NCI-H1105 treated with DMSO at 0.1 percent for 48 hours (cell line): ENCODE measurements at regions not wholly inside any gene's neighbourhood (a gene's known extent, or its start where the extent isn't known, plus 50 kb on each side); places are given as distances from the start of the nearest gene placed in this dataset.
"Not testable (repeated sequence)": the region's sequence is repeated elsewhere in the genome, so short reads cannot be mapped to it uniquely, and the experiment has no call there.

Experiments used
- DNase-seq: peaks from one replicate; lab custom pipeline; 2025; lab: John Stamatoyannopoulos, UW

DNA sequence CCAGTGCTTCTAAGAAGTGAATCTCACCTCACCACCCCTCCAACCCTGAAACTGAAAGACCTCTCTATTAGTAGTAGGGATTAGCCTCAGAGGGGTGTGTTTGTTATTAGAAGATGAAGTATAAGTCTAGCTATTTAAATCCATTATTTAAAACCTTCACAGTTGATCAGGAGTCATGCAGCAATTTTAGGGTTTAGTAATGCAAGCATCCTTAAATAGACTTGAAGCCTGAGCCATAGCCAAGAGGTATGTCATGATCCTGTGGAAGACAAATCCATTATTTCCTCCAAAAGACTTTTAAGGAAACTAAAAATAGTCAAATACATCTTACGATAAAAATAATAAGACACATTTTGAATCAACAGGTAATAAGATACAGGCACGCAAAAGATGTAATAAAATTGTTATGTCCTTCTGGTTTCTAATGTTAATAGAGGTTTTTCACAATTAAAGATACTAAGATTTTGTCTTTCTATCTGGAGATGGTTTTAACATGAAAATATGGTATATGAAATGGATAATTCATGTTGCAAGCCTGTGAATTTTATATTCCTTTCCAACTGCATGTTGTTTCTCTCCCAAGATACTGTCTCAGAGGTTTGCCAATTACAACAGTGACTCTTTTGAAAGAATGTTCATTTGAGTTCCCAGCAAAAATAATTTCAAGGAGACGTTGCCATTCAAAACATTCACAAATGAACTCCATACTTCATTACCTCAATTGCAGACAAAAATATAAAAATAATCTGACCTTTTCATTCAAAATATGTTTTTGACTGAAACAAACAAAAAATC, 68.0 kb downstream of the LUZP4 start:
- no peak for DNase-seq

DNA sequence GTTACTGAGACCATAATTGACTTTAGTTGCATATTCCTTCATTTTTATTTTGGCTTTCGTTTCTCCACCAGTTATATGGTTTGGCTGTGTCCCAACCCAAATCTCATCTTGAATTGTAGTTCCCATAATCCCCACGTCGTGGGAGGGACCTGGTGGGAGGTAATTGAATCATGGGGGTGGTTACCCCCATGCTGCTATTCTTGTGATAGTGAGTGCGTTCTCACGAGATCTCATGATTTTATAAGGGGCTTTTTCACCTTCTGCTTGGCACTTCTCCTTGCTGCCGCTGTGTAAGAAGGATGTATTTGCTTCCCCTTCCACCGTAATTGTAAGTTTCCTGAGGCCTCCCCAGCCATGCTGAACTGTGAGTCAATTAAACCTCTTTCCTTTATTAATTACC, 70.0 kb downstream of the LUZP4 start:
- not testable (repeated sequence) for DNase-seq

DNA sequence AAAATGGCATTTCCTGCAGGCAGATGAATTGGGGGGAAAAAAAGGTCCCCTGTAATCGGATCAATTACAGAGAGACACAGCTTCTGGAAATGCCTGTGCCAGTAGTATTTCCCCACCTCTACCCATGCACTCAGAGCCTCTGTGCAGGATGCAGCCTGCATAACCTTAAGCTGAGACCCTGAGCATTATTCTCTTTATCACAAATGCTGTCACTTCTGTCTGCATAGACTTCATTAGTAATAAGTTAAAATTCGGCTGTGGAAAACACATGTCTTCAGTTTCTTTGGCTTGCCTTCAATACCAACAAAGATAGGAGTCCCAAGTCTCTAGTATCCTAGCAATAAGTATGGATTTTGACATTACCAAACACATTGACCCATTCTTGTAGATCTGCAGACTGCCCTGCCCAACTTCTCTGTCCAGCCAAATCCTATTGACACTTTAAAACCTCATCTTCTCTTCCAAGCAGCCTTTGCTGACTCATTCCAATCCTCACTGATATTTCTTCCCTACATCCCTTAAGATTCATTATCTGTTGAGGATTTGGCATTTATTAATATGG, 70.8 kb downstream of the LUZP4 start:
- no peak for DNase-seq

DNA sequence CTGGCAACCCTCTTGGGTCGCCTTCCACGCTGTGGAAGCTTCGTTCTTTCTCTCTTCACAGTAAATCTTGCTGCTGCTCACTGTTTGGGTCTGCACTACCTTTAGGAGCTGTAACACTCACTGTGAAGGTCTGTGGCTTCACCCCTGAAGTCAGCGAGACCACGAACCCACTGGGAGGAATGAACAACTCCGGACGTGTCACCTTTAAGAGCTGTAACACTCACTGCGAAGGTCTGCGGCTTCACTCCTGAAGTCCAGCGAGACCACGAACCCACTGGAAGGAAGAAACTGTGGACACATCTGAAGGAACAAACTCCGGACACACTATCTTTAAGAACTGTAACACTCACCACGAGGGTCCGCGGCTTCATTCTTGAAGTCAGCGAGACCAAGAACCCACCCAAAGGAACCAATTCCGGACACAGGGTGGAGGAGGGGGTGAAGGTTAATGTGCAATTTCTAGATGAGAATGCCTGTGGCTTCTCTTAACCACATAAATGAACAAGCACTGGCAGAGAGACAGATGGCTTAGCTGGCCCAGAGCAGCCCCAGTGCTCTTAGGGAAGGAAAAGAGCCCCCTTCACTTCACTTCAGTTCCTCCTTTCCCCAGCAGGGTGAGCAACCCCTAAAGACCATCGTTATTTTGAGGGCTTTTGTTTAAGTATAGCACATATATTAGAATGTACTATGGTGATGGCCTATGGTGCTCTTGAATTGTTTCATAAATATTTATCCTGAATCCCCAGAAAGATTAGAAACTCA, 73.0 kb downstream of the LUZP4 start:
- no peak for DNase-seq

DNA sequence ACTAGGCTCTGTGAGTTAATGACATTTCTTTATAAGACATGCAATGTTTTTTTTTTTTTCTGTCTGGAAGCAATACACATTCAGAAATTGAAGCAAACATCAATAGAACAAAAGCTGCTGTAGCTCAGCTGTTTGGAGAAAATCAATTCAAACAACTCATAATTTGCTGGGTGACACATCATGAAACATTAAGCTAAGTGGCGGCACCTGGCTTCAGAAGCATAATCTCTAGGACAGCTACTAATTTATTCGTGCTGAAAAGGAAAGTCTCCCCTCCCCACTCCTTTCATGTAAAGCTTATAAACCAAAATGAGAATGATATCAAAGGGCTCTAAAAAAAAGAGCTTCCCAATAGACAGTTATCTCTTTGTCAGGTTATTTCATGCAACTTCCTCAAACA, 73.9 kb downstream of the LUZP4 start:
- DNase-seq = peak; percentile 77

DNA sequence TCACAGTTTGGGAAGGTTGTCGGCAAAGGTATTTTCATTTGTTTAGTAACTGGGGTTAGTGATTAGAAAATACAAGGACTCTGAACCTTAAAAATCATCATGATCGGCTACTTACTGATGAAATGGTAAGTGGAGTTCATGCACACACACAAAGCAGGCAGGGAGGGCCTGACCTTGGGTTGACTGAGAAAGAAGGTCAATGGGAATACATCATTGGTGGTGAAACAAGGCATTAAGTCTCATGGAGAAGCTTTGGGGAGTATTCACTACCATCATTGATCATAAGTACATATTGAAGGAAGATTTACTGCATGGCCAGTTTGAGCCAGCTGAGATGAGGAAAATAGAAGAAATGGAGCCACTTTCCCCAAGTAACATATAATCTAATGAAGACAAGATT, 74.4 kb downstream of the LUZP4 start:
- DNase-seq = no peak

DNA sequence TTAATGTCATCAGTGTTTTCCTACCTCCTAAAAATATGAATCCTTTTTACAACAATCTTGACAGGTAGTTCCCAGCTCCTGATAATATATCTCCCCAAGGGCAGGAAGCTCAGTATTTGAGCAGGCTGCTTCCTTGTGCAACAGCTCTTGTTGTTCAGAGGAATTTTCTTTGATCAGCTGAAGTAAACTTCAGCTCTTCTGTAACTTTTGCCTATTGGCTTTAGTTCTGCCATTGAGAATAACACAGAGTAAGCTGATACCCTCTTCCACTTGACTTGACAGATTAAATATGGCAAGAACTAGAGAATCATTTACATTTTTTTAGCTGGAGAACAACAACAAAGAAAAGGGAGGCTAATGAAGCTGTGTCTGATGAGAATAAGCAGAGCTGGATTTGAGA, 75.2 kb downstream of the LUZP4 start:
- DNase-seq = peak; percentile 30

DNA sequence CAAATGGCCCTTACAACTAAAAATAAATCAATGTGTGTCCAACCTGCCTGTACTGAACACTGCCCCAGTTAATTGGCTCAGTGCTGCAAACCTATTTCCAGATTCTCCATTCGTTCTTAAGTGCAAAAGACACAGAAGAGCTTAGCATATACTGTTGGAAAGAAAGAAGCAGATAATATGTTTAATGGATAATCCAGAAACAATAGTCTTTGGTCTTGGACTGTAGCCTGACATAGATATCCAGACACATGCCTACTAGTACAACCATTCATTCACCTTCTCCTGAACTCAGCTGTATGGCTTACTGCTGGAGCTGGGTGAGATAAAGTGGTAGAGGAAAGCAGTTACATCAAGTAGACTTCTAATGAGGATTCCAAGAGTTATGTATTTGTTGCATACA, 77.0 kb downstream of the LUZP4 start:
- DNase-seq = no peak

DNA sequence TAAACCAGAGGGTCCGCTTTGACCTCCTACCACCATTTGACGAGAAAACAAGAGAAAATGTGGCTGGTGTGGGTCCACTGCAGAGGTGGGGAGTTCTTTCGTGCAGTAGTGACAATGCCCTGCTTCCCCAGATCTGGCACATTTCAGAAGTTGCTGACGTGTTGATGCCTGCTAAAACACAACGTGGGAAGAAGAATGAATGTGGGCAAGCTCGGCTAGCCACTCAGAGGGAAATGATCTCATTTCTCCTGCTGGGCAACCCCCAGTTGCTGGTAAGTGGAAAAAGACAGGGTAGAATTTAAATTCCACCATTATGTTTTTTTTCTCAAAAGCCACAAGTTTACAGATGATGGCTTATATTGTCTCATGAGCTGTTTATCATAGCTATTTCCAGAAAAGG, 77.9 kb downstream of the LUZP4 start:
- no peak for DNase-seq

DNA sequence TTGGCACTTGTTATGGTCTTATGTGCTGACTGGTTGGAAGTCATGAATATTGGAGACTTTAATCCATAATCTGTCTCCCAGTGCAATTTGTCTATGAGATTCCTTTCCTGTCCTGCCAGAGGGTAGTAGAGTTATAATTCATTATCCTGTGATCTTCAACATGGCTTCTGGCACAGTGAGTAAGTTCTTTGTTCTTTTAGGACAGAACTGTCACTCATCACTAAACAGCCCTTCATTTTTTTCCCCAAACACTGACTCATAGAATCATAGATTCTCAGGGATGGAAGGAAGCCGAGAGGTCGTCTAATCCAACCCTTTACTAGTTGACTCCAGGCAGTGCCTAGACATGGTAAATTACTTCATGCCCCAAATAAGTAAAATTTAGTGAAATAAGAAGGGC, 78.4 kb downstream of the LUZP4 start:
- no peak for DNase-seq

DNA sequence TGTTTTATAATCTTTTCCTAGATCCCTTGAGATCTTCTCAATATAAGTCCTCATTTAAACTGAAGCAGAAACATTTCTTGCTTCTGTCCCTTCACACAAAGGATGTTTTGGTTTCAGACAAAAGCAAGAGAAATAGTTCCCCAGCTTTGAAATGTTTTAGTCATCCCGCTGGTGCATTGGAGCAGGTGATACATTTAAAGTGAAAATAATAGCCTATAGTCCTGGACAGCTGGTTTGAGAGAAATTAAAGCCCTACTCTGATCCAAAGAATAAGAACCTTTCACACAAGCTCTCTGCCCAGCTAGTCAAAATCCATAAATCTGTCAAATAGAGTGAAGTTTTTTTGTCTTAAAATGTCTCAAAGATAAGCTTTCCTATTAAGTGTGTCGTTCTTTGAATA, 79.4 kb downstream of the LUZP4 start:
- DNase-seq = no peak

DNA sequence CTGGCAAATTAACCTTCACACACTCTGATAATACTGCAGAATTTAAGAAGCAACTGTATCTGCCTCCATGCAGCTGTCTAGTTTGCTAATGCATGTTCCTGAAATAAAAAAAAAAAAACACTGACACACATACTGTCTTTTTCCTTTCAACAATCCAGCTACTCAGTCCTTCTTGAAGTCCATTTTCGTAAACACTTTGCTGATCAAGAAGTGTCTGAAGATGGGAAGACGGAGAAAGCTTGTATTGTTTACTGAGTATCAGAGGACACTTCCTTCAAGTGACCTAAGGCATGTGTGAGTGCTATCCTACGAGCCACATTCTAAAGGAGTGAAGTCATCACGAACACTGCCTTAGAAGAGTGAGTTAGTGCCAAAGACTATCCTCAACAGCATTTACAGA, 82.6 kb downstream of the LUZP4 start:
- DNase-seq = no peak

DNA sequence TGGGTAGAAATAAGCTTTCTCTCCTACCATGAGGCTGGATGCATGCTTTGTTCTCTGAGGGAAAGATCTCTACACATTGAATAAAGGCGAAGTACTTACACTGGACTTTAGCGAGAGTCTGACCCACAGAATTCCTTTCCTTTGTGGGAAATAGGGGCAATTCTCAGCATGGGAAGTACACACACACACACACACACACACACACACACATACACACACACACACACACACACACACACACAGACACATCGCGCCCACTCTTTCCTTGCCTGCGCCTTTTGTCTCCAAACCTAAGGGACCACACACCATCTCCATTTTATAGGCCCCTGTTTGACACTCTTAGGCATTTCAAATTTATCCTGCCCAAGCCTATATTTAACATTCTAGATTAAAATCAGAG, 83.8 kb downstream of the LUZP4 start:
- no peak for DNase-seq

DNA sequence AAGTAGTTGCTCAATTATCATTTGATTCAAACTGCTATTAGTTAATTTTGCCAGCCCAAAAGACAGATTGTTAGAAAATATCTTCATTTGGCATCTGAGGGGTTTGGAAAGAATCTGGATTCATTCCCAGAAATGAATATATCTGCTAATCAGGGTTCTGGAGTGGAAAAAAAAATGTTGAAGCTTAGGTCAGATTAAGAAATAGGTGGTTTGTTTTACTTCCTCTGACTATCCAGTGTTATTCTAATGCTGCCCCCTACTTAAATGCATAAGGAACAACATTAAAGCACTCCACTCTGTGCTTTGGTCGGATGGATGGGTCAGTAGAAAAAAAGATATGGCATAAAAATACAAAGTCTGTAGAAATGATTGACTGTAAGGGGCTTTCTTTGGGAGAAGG, 89.0 kb downstream of the LUZP4 start:
- no peak for DNase-seq

DNA sequence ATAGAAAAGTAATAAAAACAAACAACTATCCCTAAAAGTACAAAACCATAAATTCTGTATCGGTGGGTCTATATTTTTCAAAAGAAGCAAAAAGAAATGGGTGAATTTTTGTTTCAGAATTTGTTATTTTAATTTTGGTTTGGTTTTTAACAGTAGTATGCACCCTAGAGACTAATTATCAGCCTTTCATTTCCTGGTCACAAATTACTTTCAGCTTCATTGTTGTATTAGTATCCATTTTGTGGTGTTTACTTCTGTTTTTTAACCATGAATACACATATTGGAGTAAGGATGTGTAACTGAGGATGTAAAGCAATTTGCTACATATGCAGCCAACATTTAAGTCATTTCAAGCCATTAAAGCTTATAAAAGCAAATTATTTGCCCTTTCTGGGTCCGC, 97.8 kb downstream of the LUZP4 start:
- DNase-seq = no peak

DNA sequence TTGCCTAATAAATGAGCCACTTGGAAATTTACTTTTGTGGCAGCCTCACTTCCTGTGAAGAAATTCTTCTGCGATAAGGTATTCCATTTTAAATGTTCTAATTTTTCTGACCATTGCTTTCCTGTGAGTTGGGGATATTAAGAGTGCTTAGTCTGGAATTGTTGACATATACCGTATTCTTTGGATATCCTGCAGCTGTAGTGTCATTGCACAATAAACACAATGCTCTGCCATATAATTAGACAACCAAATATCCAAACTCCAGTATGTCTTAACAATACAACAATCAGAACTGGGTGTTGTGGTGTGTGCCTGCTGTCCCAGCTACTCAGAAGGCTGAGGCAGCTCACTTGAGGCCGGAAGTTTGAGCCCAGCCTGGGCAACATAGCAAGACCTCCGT, 99.4 kb downstream of the LUZP4 start:
- no peak for DNase-seq

DNA sequence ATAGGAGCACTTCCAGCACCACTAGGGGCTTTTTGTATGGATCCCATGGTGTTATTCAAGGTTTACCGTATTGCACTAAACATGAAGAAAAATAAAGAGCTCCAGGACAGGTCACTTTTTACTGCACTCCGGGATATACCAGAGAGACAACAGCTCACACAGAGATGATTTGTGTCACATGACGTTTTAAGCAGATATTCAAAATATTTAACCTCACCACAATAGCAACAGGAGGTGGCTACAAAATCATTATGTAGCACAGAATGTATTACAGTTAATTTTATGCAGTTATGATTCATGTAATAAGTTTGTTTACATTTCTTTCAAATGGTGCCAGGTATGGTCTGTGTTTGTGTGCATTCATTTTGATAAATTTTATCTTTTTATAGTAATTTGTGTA, 100.6 kb downstream of the LUZP4 start:
- DNase-seq = no peak

DNA sequence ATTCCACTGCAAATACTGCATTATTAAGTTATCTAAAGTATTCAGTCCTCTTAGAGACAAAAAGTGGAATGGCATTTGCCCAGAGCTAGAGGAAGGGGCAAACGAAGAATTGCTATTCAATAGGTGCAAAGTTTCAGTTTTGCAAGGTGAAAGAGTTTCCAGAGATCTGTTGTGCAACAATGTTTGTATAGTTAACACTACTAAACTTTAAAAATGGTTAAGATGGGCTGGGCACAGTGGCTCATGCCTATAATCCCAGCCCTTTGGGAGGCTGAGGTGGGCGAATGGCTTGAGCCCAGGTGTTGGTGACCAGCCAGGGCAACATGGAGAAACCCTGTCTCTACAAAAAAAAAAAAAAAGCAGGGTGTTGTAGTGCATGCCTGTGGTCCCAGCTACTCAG, 102.5 kb downstream of the LUZP4 start:
- no peak for DNase-seq

DNA sequence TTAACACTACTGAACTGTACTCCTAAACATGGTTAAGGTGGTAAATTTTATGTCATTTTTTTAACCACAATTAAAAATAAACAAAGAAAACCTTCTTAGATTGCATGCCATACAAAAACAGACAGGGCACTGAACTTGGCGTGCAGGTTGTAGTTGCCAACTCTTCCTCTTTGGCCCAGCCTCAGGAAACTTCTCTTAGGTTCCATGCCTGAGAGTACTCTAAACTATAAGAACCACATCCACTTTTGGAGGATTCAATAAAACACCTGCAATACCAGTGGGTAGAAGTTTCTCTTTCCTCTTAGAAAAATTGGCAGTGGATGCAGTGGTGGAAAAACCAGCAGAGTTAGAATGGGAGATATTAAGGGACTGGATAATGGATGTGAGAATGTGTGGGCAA, 103.4 kb downstream of the LUZP4 start:
- no peak for DNase-seq

DNA sequence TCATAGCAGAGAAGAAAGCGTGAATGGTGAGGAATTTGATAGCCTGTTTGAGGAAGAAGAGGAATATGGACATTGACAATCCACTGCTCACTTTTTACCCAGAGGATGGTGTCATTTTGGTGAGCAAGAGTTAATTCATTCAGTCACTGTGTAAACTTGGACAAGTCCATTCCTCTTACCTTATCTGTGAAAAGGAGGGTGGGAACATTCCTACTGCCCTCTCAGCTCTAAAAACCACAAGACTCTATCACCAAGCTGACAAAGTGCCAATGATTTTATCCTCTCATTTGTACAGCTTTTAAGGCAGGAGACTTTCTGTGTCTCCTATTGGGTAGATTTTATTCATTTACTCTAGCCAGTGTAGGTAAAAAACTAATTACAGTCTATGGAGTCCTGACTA, 103.8 kb downstream of the LUZP4 start:
- no peak for DNase-seq

DNA sequence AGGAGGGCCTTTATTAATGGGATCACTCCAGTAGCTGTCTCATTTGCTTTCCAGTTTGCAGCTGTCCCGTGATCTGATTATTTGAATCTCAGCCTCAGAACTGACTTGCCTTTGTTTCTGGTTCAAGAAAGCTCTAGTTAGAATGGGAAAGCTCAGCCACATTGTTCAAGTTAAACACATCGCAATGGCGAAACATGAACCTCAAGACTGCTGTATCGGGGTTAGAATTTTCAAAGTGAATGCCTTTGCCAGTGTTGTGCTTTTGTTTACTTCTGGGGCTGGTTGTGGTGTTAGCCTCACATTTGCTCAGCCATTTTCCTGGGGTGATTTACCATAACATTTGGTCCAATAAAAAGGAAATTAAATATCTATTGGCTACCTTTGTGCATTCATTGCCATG, 105.3 kb downstream of the LUZP4 start:
- not testable (repeated sequence) for DNase-seq

DNA sequence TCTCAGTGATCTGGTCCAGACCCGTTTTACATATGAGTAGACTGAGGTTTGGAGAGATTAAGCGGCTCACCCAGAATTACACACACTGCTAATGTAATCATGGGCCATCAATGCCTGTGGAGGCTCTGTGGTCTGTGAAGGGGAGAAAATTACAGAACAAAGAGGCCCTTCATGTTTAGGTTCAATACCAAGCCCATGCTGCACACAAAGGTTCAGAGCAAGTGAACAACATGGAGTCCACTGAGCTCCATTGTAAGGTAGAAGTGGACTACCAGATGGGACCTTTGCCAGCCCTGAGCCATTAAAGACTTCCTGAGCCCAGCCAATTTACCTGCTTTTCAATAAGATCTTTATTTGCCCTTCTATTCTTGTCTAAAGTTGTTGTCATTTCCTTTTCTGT, 109.8 kb downstream of the LUZP4 start:
- DNase-seq = no peak

DNA sequence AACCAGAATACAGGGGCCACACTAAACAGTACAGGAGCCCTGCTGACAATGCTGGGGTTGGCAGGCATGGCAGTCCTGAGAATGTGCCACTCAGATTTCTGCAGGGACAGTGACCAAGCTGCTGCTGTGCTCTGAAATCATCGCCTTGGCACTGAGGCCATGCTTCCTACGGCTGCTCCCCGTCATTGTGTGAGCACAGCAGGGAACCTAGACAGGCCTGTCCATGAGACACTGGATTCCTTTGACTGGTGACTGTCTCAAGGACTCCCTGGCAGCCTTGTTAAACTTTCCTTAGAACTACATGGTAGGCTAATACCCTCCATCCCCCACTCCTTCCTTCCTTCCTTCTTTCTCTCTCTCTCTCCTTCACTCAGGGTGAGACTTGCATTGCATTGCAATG, 111.4 kb downstream of the LUZP4 start:
- no peak for DNase-seq
